ENCODE measurements at regions not wholly inside any gene's neighbourhood (a gene's known extent, or its start where the extent isn't known, plus 50 kb on each side); places are given as distances from the start of the nearest gene placed in this dataset.

GRCh38 chr17:17403065-17403464, 73.7 kb upstream of the MED9 start:
- no peak overlapping the region for H3K27ac ChIP-seq
- CTCF ChIA-PET: no interaction called here
- no peak for TF ChIP-seq CTCF (conservative IDR thresholded peaks at IDR 0.05; ENCODE audit: low read depth)
- POLR2A ChIA-PET (ENCODE audit: low non-redundant PET): no interaction called here
- DNase-seq (ENCODE audit: low spot score): no peak

GRCh38 chr17:17403899-17404576, 72.8 kb upstream of the MED9 start:
- ChIA-PET CTCF (no interaction called here), POLR2A (ENCODE audit: low non-redundant PET) (no interaction called here)
- no peak for TF ChIP-seq CTCF (conservative IDR thresholded peaks at IDR 0.05; ENCODE audit: low read depth)
- H3K27ac ChIP-seq: no peak overlapping the region
- no peak for DNase-seq (ENCODE audit: low spot score)

GRCh38 chr17:17405673-17406072, 71.1 kb upstream of the MED9 start:
- no peak for TF ChIP-seq CTCF (conservative IDR thresholded peaks at IDR 0.05; ENCODE audit: low read depth)

GRCh38 chr17:17406225-17406624, 70.6 kb upstream of the MED9 start:
- no peak for TF ChIP-seq CTCF (conservative IDR thresholded peaks at IDR 0.05; ENCODE audit: low read depth)
- ChIA-PET POLR2A (ENCODE audit: low non-redundant PET) (no interaction called here), CTCF (no interaction called here)

More at GRCh38 chr17:17405673-17406072, 71.1 kb upstream of the MED9 start:
- no peak for DNase-seq (ENCODE audit: low spot score)
- ChIA-PET CTCF (no interaction called here), POLR2A (ENCODE audit: low non-redundant PET) (no interaction called here)
- no peak overlapping the region for H3K27ac ChIP-seq

GRCh38 chr17:17408236-17408794, 68.5 kb upstream of the MED9 start:
- DNase-seq (ENCODE audit: low spot score): no peak
- no peak for TF ChIP-seq CTCF (conservative IDR thresholded peaks at IDR 0.05; ENCODE audit: low read depth)
- H3K27ac ChIP-seq: no peak overlapping the region
- POLR2A ChIA-PET (ENCODE audit: low non-redundant PET): no interaction called here
- CTCF ChIA-PET: no interaction called here

More at GRCh38 chr17:17406225-17406624, 70.6 kb upstream of the MED9 start:
- H3K27ac ChIP-seq: no peak overlapping the region
- DNase-seq (ENCODE audit: low spot score): no peak

GRCh38 chr17:17410357-17410756, 66.4 kb upstream of the MED9 start:
- POLR2A ChIA-PET (ENCODE audit: low non-redundant PET): no interaction called here
- no peak for DNase-seq (ENCODE audit: low spot score)
- CTCF ChIA-PET: no interaction called here
- no peak overlapping the region for H3K27ac ChIP-seq
- TF ChIP-seq CTCF (conservative IDR thresholded peaks at IDR 0.05; ENCODE audit: low read depth): no peak
